ENCODE measurements at regions not wholly inside any gene's neighbourhood (a gene's known extent, or its start where the extent isn't known, plus 50 kb on each side); places are given as distances from the start of the nearest gene placed in this dataset.

GRCh38 chr9:134258332-134258731 is 67.9 kb upstream of the RXRA start:
- ATAC-seq (ENCODE audit: low FRiP score in 2 of 2) (no peak), DNase-seq (no peak)
- Histone ChIP-seq H3K36me3 (no peaks in the 10 kb centered on the region), H3K4me3 (no peak overlapping the region), H3K9me3 (no peaks in the 10 kb centered on the region), H3K4me1 (no peaks in the 10 kb centered on the region), H3K27me3 (no peaks in the 10 kb centered on the region), H3K27ac (no peak overlapping the region)
- 89 to 93% methylated on average over 9 to 10 of the region's 10 CpGs for WGBS, 2 donors
- TF ChIP-seq, protein P1, sequence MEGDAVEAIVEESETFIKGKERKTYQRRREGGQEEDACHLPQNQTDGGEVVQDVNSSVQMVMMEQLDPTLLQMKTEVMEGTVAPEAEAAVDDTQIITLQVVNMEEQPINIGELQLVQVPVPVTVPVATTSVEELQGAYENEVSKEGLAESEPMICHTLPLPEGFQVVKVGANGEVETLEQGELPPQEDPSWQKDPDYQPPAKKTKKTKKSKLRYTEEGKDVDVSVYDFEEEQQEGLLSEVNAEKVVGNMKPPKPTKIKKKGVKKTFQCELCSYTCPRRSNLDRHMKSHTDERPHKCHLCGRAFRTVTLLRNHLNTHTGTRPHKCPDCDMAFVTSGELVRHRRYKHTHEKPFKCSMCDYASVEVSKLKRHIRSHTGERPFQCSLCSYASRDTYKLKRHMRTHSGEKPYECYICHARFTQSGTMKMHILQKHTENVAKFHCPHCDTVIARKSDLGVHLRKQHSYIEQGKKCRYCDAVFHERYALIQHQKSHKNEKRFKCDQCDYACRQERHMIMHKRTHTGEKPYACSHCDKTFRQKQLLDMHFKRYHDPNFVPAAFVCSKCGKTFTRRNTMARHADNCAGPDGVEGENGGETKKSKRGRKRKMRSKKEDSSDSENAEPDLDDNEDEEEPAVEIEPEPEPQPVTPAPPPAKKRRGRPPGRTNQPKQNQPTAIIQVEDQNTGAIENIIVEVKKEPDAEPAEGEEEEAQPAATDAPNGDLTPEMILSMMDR (IDR thresholded peaks at IDR 0.05) = no peak
- TF ChIP-seq EP300 (IDR thresholded peaks at IDR 0.05) (no peak), POLR2A (IDR thresholded peaks at IDR 0.05) (no peak), POLR2AphosphoS5 (IDR thresholded peaks at IDR 0.05) (no peak)

- Histone ChIP-seq H3K4me3 (no peak overlapping the region), H3K9me3 (no peaks in the 10 kb centered on the region), H3K27ac (no peak overlapping the region), H3K36me3 (no peaks in the 10 kb centered on the region), H3K4me1 (no peaks in the 10 kb centered on the region), H3K27me3 (no peaks in the 10 kb centered on the region)
- no peak for TF ChIP-seq POLR2AphosphoS5 (IDR thresholded peaks at IDR 0.05)
- TF ChIP-seq POLR2A (IDR thresholded peaks at IDR 0.05) = no peak
- TF ChIP-seq EP300 (IDR thresholded peaks at IDR 0.05) = no peak
- TF ChIP-seq, protein P1 (IDR thresholded peaks at IDR 0.05) = no peak
- DNase-seq = no peak
- no peak for ATAC-seq (ENCODE audit: low FRiP score in 2 of 2)
- WGBS, 2 donors = 79 to 88% methylated on average over 4 to 9 of the region's 11 CpGs
Observed at GRCh38 chr9:134258828-134259546, 67.3 kb upstream of the RXRA start.

- 92 to 94% methylated on average over 14 of the region's 14 CpGs for WGBS, 2 donors
- no peak overlapping the region for H3K4me3 ChIP-seq
- no peaks in the 10 kb centered on the region for H3K36me3 ChIP-seq
- H3K27ac ChIP-seq = no peak overlapping the region
- DNase-seq (peak in 1 of 2 donors; percentile 75), ATAC-seq (ENCODE audit: low FRiP score in 2 of 2) (no peak)
- H3K9me3 ChIP-seq = no peaks in the 10 kb centered on the region
- TF ChIP-seq POLR2A (IDR thresholded peaks at IDR 0.05) (no peak), EP300 (IDR thresholded peaks at IDR 0.05) (no peak), POLR2AphosphoS5 (IDR thresholded peaks at IDR 0.05) (no peak)
- TF ChIP-seq, protein P1 (IDR thresholded peaks at IDR 0.05) = no peak
- H3K4me1 ChIP-seq = no peaks in the 10 kb centered on the region
- peaks cover 0 to 3% (median 0%) of the 10 kb centered on the region in 4 donors for H3K27me3 ChIP-seq
Observed at GRCh38 chr9:134259708-134260107, 66.5 kb upstream of the RXRA start.

DNA sequence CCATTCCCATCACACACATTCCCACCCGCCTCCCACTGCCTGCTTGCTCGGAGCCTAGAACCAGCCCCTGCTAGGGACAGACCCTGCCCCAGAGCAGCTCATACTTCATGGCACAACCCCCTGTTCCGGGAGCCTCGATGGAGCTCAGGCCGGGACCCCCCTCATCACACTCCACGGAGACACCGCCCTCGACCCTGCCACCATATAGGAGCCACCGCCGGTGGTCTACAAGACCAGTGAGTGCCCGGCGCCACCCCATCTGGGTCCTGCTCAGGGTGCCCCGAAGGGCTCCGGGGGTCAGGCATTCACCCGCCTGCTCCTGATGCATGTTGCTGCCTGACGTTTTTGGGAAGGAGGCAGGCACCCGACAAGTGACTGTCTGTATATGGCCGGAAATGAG is 65.5 kb upstream of the RXRA start:
- Histone ChIP-seq H3K4me1 (no peaks in the 10 kb centered on the region), H3K27ac (no peak overlapping the region), H3K27me3 (peaks cover 0 to 3% (median 0%) of the 10 kb centered on the region in 4 donors), H3K9me3 (no peaks in the 10 kb centered on the region), H3K36me3 (no peaks in the 10 kb centered on the region), H3K4me3 (no peak overlapping the region)
- peak in 1 of 2 donors; percentile 67 for DNase-seq
- TF ChIP-seq POLR2A (IDR thresholded peaks at IDR 0.05) (no peak), POLR2AphosphoS5 (IDR thresholded peaks at IDR 0.05) (no peak), EP300 (IDR thresholded peaks at IDR 0.05) (no peak)
- TF ChIP-seq, protein P1 (IDR thresholded peaks at IDR 0.05) = no peak
- WGBS, 2 donors = 79 to 93% methylated on average over 7 to 18 of the region's 18 CpGs
- no peak for ATAC-seq (ENCODE audit: low FRiP score in 2 of 2)

DNA sequence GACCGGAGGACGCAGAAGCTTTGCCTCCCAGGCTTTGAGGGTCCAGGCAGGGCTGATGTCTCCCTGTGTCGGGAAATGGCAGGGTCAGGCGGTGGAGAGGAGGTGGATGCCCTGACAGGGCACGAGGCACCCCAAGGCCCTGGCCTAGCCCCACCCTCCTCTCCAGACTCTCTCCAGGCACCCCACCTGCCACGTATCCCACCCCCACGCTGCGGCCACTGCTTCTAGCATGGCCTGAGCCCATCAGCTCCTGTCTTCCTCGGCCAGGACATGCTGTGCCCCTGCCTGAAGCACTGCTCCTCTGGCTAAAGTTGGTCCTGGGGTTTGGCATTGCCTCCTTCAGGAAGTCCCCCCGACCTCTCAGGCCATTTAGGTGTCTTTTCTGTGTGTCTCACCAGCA is 64.2 kb upstream of the RXRA start:
- no peaks in the 10 kb centered on the region for H3K36me3 ChIP-seq
- WGBS, 2 donors = 91 to 92% methylated on average over 7 to 10 of the region's 10 CpGs
- H3K9me3 ChIP-seq = no peaks in the 10 kb centered on the region
- H3K4me1 ChIP-seq = no peaks in the 10 kb centered on the region
- no peak for ATAC-seq (ENCODE audit: low FRiP score in 2 of 2)
- peaks cover 0 to 3% (median 0%) of the 10 kb centered on the region in 4 donors for H3K27me3 ChIP-seq
- TF ChIP-seq POLR2AphosphoS5 (IDR thresholded peaks at IDR 0.05) = no peak
- TF ChIP-seq POLR2A (IDR thresholded peaks at IDR 0.05) = no peak
- TF ChIP-seq, protein P1 (IDR thresholded peaks at IDR 0.05) = no peak
- no peak for TF ChIP-seq EP300 (IDR thresholded peaks at IDR 0.05)
- DNase-seq = no peak
- H3K27ac ChIP-seq = no peak overlapping the region
- no peak overlapping the region for H3K4me3 ChIP-seq
